H9 (cell line): ENCODE measurements at regions not wholly inside any gene's neighbourhood (a gene's known extent, or its start where the extent isn't known, plus 50 kb on each side); places are given as distances from the start of the nearest gene placed in this dataset.

Experiments
- DNase-seq: peaks from one replicate; pipeline ENCODE4 v3.0.0-alpha.2; 2017
- H2AFZ ChIP-seq: one replicate; pipeline ENCODE4 v1.6.1; 2013; ENCODE audit warnings: mild to moderate bottlenecking, low read length, control low read depth, moderate library complexity
- H2AK5ac ChIP-seq: 2 replicates; pipeline ENCODE4 v1.6.1; 2013; ENCODE audit warnings: low read length, control low read depth, mixed read lengths; ENCODE audit not compliant: insufficient read length
- H2BK120ac ChIP-seq: one replicate; pipeline ENCODE4 v1.6.1; 2013; ENCODE audit warnings: low read depth, mild to moderate bottlenecking, low read length, control low read depth, inconsistent platforms; ENCODE audit not compliant: poor library complexity, severe bottlenecking
- H2BK12ac ChIP-seq: 2 replicates; pipeline ENCODE4 v1.6.1; 2013; ENCODE audit warnings: low read length, control low read depth, mixed read lengths, low read depth; ENCODE audit not compliant: insufficient read length
- H2BK15ac ChIP-seq: 2 replicates; pipeline ENCODE4 v1.6.1; 2013; ENCODE audit warnings: low read depth, low read length, control low read depth
- H2BK20ac ChIP-seq: one replicate; pipeline ENCODE4 v1.6.1; 2013; ENCODE audit warnings: low read depth, mild to moderate bottlenecking, low read length, control low read depth, inconsistent platforms; ENCODE audit not compliant: poor library complexity, severe bottlenecking
- H2BK5ac ChIP-seq: 2 replicates; pipeline ENCODE4 v1.6.1; 2013; ENCODE audit warnings: low read length, control low read depth, mixed read lengths; ENCODE audit not compliant: insufficient read length
- H3K14ac ChIP-seq: 2 replicates; pipeline ENCODE4 v1.6.1; 2013; ENCODE audit warnings: low read length, control low read depth; ENCODE audit not compliant: insufficient read depth
- H3K18ac ChIP-seq: 2 replicates; pipeline ENCODE4 v1.6.1; 2013; ENCODE audit warnings: low read depth, mild to moderate bottlenecking, mixed read lengths, low read length, control low read depth; ENCODE audit not compliant: insufficient read length
- H3K23ac ChIP-seq: 2 replicates; pipeline ENCODE4 v1.6.1; 2013; ENCODE audit warnings: low read length, control low read depth, mixed read lengths, low read depth; ENCODE audit not compliant: insufficient read length
- H3K23me2 ChIP-seq: 2 replicates; pipeline ENCODE4 v1.6.1; 2013; ENCODE audit warnings: low read depth, mild to moderate bottlenecking, mixed read lengths, low read length, control low read depth; ENCODE audit not compliant: insufficient read length, poor library complexity, severe bottlenecking
- H3K27ac ChIP-seq: 2 replicates; pipeline ENCODE4 v1.5.1; 2013; ENCODE audit warnings: low read length, control low read depth, mixed read lengths, low read depth; ENCODE audit not compliant: insufficient read length
- H3K27me3 ChIP-seq: 2 replicates; pipeline ENCODE4 v1.6.1; 2013; ENCODE audit warnings: low read length, control low read depth, inconsistent platforms; ENCODE audit not compliant: insufficient read depth
- H3K4ac ChIP-seq: 2 replicates; pipeline ENCODE4 v1.6.1; 2013; ENCODE audit warnings: low read depth, mild to moderate bottlenecking, control low read depth, inconsistent platforms, low read length, moderate library complexity
- H3K4me1 ChIP-seq: 2 replicates; pipeline ENCODE4 v1.6.1; 2013; ENCODE audit warnings: low read length, control low read depth, inconsistent platforms; ENCODE audit not compliant: insufficient read depth
- H3K4me2 ChIP-seq: 2 replicates; pipeline ENCODE4 v1.6.1; 2013; ENCODE audit warnings: low read length, control low read depth, mixed read lengths; ENCODE audit not compliant: insufficient read length, insufficient read depth
- H3K56ac ChIP-seq: 2 replicates; pipeline ENCODE4 v1.6.1; 2013; ENCODE audit warnings: low read depth, mild to moderate bottlenecking, mixed read lengths, low read length, control low read depth; ENCODE audit not compliant: insufficient read length
- H3K79me1 ChIP-seq: 2 replicates; pipeline ENCODE4 v1.6.1; 2013; ENCODE audit warnings: low read depth, mild to moderate bottlenecking, moderate library complexity, low read length, control low read depth, inconsistent platforms; ENCODE audit not compliant: insufficient read depth, poor library complexity, severe bottlenecking
- H3K79me2 ChIP-seq: 2 replicates; pipeline ENCODE4 v1.6.1; 2013; ENCODE audit warnings: low read length, control low read depth, inconsistent platforms; ENCODE audit not compliant: insufficient read depth
- H3K9ac ChIP-seq: 2 replicates; pipeline ENCODE4 v1.6.1; 2013; ENCODE audit warnings: low read length, control low read depth, mixed read lengths; ENCODE audit not compliant: insufficient read length; ENCODE audit errors: extremely low read depth
- H3K9me3 ChIP-seq: one replicate; pipeline ENCODE4 v1.6.1; 2013; ENCODE audit warnings: low read depth, low read length, inconsistent platforms; ENCODE audit not compliant: control insufficient read depth
- H3T11ph ChIP-seq: one replicate; pipeline ENCODE4 v1.6.1; 2013; ENCODE audit warnings: mild to moderate bottlenecking, low read length, control low read depth, inconsistent platforms
- H4K20me1 ChIP-seq: one replicate; pipeline ENCODE4 v1.6.1; 2013; ENCODE audit not compliant: control insufficient read depth, insufficient read length, insufficient read depth
- H4K5ac ChIP-seq: 2 replicates; pipeline ENCODE4 v1.6.1; 2013; ENCODE audit warnings: low read depth, mild to moderate bottlenecking, mixed read lengths, low read length, control low read depth; ENCODE audit not compliant: insufficient read length
- H4K8ac ChIP-seq: replicated peaks from 2 replicates; pipeline ENCODE4 v1.6.1; 2013; ENCODE audit warnings: low read length, control low read depth, mixed read lengths, low read depth; ENCODE audit not compliant: insufficient read length
- H4K91ac ChIP-seq: 2 replicates; pipeline ENCODE4 v1.6.1; 2013; ENCODE audit warnings: low read depth, mild to moderate bottlenecking, moderate library complexity, mixed read lengths, low read length, control low read depth; ENCODE audit not compliant: insufficient read length
- H3K27ac Mint-ChIP-seq, 3 experiments: 2 replicates in 2 of 3; 3 replicates in 1 of 3; pipeline ENCODE4 v1.8.0; 2020 to 2021; ENCODE audit warnings: mixed read lengths in 3 of 3, mild to moderate bottlenecking in 1 of 3, moderate library complexity in 1 of 3
- H3K27me3 Mint-ChIP-seq: 2 replicates; pipeline ENCODE4 v1.8.0; 2021; ENCODE audit warnings: low read depth, mild to moderate bottlenecking, moderate library complexity, mixed read lengths
- H3K36me3 Mint-ChIP-seq, 3 experiments: 2 replicates in 2 of 3; 3 replicates in 1 of 3; pipeline ENCODE4 v1.8.0; 2020 to 2021; ENCODE audit warnings: low read depth in 3 of 3, mixed read lengths in 3 of 3; ENCODE audit not compliant: insufficient read depth in 1 of 3
- H3K4me1 Mint-ChIP-seq, 2 experiments: 2 replicates each; pipeline ENCODE4 v1.8.0; 2020; ENCODE audit warnings: mixed read lengths in 2 of 2
- H3K4me3 Mint-ChIP-seq, 2 experiments: 2 replicates in 1 of 2; 3 replicates in 1 of 2; pipeline ENCODE4 v1.8.0; 2020 to 2021; ENCODE audit warnings: mild to moderate bottlenecking in 2 of 2, mixed read lengths in 2 of 2, moderate library complexity in 1 of 2
- H3K9me3 Mint-ChIP-seq, 2 experiments: 2 replicates in 1 of 2; 3 replicates in 1 of 2; pipeline ENCODE4 v1.8.0; 2020; ENCODE audit warnings: mild to moderate bottlenecking in 2 of 2, mixed read lengths in 2 of 2, moderate library complexity in 1 of 2
- whole genome bisulfite sequencing: extraction: QIAGEN DNeasy Blood & Tissue Kit; methylation state at CpG from one replicate; pipeline ENCODE4 v1.1.7; 2013; ENCODE audit warnings: missing lambda C conversion rate, low lambda C conversion rate, mixed read lengths; ENCODE audit not compliant: insufficient read length; ENCODE audit errors: extremely low coverage; 5-methylcytosine and 5-hydroxymethylcytosine counted together
- TF ChIP-seq, protein P1 (sequence below): fragments of 200-600 bp; sonication (generic); conservative IDR thresholded peaks from 3 replicates; pipeline ENCODE4 v1.8.0; 2021; ENCODE audit warnings: antibody characterized with exemption, mild to moderate bottlenecking

DNA sequence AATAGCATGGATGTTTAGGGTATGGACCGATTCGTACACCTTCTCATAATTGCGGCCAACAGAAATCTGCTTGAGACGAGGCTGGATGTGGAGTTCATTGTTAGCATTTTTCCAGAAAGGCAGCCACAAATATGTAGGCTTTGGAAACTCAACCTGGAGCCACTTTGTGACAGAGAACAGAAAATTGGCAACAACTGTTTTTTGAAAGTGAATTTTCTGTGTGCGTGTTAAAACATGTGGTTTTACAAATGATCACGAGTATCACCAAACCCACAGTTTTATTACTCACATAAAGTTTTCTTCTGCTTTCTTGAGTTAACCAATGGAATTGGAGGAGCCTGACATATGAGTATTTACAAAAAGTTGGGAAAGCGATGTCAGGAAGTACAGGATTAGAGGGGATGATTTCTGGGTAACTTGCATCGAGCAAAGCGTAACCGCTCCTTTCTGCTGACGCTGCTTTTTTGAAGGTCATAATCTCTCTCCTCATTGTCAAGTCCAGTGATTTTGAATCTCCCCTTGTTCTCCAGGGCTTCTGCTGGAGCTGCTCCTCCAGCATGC, 138.5 kb upstream of the TAF11L2 start:
- Histone ChIP-seq H3K79me2 (no peaks in the 10 kb centered on the region), H3T11ph (no peak overlapping the region), H3K9me3 (no peaks in the 10 kb centered on the region), H4K20me1 (no peaks in the 10 kb centered on the region), H2BK120ac (no peak overlapping the region), H4K91ac (no peak overlapping the region), H2BK12ac (no peak overlapping the region), H4K5ac (no peak overlapping the region), H3K23me2 (no peaks in the 10 kb centered on the region), H3K56ac (no peak overlapping the region), H3K18ac (no peak overlapping the region), H3K23ac (no peak overlapping the region), H3K4ac (no peak overlapping the region), H3K9ac (no peak overlapping the region), H3K27ac (no peak overlapping the region), H3K14ac (no peak overlapping the region), H2BK15ac (no peak overlapping the region), H2AFZ (no peak overlapping the region), H2AK5ac (no peak overlapping the region), H4K8ac (no peak overlapping the region), H2BK5ac (no peak overlapping the region), H2BK20ac (no peak overlapping the region), H3K4me1 (no peaks in the 10 kb centered on the region), H3K27me3 (no peaks in the 10 kb centered on the region), H3K4me2 (no peak overlapping the region), H3K79me1 (no peaks in the 10 kb centered on the region)
- DNase-seq: no peak
- H3K4me3 Mint-ChIP-seq: no peak overlapping the region
- H3K27me3 Mint-ChIP-seq: peaks cover 2% of the 10 kb centered on the region; the same call in 1 of the 2 replicates
- TF ChIP-seq, protein P1, sequence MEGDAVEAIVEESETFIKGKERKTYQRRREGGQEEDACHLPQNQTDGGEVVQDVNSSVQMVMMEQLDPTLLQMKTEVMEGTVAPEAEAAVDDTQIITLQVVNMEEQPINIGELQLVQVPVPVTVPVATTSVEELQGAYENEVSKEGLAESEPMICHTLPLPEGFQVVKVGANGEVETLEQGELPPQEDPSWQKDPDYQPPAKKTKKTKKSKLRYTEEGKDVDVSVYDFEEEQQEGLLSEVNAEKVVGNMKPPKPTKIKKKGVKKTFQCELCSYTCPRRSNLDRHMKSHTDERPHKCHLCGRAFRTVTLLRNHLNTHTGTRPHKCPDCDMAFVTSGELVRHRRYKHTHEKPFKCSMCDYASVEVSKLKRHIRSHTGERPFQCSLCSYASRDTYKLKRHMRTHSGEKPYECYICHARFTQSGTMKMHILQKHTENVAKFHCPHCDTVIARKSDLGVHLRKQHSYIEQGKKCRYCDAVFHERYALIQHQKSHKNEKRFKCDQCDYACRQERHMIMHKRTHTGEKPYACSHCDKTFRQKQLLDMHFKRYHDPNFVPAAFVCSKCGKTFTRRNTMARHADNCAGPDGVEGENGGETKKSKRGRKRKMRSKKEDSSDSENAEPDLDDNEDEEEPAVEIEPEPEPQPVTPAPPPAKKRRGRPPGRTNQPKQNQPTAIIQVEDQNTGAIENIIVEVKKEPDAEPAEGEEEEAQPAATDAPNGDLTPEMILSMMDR: no peak
- peaks cover 4 to 5% (median 5%) of the 10 kb centered on the region in 3 experiments; a peak in 5 of 7 replicates for H3K36me3 Mint-ChIP-seq
- H3K9me3 Mint-ChIP-seq: peaks cover 4 to 5% of the 10 kb centered on the region in 2 experiments
- H3K4me1 Mint-ChIP-seq: peaks cover 11 to 12% of the 10 kb centered on the region in 2 experiments
- no CpG with 5 or more reads among the region's 11 CpGs for WGBS
- no peak overlapping the region; a peak in 1 of 7 replicates for H3K27ac Mint-ChIP-seq
